GM20000 (cell line): ENCODE measurements at regions not wholly inside any gene's neighbourhood (a gene's known extent, or its start where the extent isn't known, plus 50 kb on each side); places are given as distances from the start of the nearest gene placed in this dataset.

Experiments
- DNase-seq: peaks from one replicate; pipeline ENCODE4 v3.0.0; 2012; ENCODE audit warnings: low spot score
- TF ChIP-seq, protein P1 (sequence below): IDR thresholded peaks from 2 replicates; pipeline ENCODE4 v1.5.1; 2012; ENCODE audit warnings: mild to moderate bottlenecking, control low read depth; ENCODE audit errors: extremely low read depth, missing control alignments

DNA sequence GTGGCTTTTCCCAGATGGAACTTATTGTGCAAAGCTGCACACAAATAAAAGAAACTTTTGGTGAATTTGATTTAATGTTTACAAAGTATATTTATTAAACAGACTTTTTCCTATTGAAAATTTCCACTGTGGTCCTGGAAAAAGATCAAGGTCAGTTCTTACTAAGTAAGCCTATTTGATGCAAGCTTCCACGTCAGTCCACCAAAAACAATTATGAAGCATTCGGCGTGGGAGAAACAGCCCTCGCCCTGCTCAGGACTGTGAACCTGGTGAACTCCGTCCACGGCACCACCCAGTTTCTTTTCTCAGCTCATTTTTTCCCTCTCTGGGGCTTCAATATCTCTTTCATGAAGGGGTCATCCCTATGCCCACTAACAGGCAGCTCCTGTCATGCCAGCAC, 149.8 kb downstream of the EFNB2 start:
- DNase-seq: no peak
- TF ChIP-seq, protein P1, sequence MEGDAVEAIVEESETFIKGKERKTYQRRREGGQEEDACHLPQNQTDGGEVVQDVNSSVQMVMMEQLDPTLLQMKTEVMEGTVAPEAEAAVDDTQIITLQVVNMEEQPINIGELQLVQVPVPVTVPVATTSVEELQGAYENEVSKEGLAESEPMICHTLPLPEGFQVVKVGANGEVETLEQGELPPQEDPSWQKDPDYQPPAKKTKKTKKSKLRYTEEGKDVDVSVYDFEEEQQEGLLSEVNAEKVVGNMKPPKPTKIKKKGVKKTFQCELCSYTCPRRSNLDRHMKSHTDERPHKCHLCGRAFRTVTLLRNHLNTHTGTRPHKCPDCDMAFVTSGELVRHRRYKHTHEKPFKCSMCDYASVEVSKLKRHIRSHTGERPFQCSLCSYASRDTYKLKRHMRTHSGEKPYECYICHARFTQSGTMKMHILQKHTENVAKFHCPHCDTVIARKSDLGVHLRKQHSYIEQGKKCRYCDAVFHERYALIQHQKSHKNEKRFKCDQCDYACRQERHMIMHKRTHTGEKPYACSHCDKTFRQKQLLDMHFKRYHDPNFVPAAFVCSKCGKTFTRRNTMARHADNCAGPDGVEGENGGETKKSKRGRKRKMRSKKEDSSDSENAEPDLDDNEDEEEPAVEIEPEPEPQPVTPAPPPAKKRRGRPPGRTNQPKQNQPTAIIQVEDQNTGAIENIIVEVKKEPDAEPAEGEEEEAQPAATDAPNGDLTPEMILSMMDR: no peak

DNA sequence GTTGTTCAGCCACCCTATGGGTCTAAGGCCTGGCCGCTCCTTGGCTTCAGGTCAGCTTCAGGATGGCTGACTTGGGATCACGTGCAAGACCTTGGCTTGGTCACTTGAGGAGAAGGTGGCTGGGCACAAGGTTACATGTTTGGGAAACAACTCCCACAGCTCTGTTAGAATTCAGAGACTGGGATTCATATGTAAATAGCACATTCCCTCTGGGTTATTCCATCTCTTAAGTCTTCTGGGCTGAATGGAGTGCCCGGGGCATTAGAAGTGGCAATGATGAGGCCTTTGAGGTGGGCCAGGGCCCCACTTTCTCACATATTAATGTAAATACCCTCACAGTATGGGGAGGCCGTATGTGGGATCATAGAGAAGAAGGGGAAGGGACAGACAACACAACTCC, 150.9 kb downstream of the EFNB2 start:
- no peak for DNase-seq

DNA sequence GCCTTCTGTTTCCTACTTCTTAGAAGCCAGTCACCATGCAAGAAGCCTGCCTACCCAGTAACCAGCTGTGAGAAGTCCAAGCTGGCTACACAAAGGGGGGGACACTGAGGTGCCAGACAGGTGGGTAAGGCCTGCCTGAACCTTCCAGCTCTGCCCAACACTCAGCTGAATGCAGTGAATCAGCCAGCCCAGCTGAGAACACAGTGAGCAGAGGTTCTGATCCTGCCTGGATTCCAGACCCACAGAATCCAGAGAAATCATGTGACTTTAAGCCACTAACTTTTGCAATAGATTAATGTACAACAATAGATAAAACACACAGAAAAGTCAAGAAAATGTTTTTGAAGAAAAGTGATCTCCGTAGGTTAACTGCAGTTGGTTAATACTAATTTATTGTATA, 151.7 kb downstream of the EFNB2 start:
- TF ChIP-seq, protein P1: no peak
- DNase-seq: no peak

More for the DNA sequence above, 150.9 kb downstream of the EFNB2 start:
- TF ChIP-seq, protein P1: no peak

DNA sequence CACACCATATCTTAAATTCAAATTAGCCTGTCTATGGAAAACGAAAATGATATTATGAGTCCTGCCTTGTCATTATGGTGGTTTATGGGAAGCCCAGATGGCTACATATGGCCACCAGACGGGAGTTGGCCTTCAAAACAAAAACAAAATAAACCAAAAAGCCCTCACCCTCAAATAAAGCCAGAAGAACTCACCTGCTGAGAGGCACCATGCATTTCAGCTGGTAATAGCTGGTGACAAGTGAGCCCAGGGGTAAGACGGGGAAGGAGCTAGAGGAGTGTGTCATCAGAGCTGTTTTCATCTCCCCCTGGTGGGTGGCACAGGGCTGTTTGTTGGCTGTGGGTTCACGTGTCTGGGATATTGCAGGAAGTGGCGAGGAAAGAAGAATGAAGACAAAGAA, 152.9 kb downstream of the EFNB2 start:
- DNase-seq: no peak
- TF ChIP-seq, protein P1: no peak

DNA sequence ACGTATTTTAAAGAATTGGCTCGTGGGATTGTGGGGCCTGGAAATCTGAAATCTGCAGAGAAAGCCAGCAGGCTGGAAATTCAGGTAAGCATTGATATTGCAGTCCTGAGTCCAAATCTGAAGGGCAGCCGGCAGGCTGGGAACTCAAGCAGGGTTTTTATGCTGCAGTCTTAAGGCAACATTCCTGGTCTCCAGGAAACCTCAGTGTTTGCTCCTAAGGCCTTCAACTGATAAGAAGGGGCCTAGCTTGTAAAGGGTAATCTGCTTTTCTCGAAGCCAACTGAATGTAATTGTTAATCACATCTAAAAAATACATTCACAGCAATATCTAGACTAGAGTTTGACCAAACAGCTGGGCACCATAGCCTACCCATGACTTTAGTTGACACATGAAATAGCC, 154.4 kb downstream of the EFNB2 start:
- DNase-seq: no peak
- TF ChIP-seq, protein P1: no peak

DNA sequence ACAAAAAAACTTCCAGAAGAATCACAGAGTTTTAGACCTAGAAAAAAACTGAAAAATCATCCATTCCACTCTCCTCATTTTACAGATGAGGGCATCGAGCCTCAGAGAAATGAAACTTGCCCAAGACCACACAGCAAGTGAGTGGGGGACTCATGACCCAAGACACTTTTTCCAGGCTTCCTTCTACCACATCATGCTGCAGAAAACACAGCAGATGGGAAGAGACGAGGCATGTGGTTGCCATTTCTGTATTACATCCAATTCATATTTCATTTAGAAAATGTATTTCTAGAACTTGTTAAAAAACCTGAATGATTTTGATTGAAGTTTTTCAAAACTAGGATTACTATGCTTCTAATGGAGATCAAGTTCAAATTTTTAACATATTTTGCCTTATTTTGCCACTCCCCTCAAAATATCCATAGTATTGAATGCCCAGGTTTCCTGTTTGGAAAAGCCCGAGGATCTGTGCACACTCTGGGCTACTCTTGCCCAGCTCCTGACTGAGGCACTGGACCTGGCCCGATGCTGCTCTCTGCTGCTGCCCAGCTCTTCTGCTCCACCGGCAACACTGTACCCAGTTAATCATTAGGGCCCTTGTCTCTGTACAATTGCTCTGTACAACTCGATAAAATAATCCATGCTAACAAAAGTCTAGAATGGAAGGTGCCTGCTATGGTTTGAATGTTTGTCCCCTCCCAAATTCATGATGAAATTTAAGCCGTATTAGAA, 157.4 kb downstream of the EFNB2 start:
- no peak for DNase-seq
- TF ChIP-seq, protein P1: no peak

DNA sequence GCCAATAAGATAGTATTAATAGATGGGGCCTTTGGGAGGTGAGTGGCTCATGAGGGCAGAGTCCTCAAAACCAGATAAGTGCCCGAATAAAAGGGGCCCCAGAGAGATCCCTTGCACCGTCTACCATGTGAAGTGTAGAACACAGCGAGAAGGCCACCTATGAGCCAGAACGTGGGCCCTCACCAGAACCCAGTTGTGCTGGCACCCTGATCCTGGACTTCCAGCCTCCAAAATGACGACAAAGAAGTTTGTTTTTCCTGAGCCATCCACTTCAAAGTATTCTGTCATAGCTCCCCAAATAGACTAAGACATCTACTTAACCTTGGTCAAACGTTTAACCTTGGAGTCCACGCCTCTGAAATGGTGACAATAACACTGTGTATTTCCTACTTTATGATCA, 158.1 kb downstream of the EFNB2 start:
- TF ChIP-seq, protein P1: no peak
- no peak for DNase-seq
